ENCODE measurements at regions not wholly inside any gene's neighbourhood (a gene's known extent, or its start where the extent isn't known, plus 50 kb on each side); places are given as distances from the start of the nearest gene placed in this dataset.

GRCh38 chr9:115657695-115658094 lies 495.9 kb upstream of the PAPPA start:
- WGBS, 2 donors, result 50 to 54% methylated on average over 2 of the region's 2 CpGs
- Histone ChIP-seq H3K27ac (no peak overlapping the region), H3K4me1 (no peaks in the 10 kb centered on the region), H3K36me3 (no peaks in the 10 kb centered on the region), H3K27me3 (no peaks in the 10 kb centered on the region), H3K9me3 (no peaks in the 10 kb centered on the region), H3K4me3 (no peak overlapping the region)
- no peak for DNase-seq (ENCODE audit: low spot score in 2 of 2)
- TF ChIP-seq, protein P1, sequence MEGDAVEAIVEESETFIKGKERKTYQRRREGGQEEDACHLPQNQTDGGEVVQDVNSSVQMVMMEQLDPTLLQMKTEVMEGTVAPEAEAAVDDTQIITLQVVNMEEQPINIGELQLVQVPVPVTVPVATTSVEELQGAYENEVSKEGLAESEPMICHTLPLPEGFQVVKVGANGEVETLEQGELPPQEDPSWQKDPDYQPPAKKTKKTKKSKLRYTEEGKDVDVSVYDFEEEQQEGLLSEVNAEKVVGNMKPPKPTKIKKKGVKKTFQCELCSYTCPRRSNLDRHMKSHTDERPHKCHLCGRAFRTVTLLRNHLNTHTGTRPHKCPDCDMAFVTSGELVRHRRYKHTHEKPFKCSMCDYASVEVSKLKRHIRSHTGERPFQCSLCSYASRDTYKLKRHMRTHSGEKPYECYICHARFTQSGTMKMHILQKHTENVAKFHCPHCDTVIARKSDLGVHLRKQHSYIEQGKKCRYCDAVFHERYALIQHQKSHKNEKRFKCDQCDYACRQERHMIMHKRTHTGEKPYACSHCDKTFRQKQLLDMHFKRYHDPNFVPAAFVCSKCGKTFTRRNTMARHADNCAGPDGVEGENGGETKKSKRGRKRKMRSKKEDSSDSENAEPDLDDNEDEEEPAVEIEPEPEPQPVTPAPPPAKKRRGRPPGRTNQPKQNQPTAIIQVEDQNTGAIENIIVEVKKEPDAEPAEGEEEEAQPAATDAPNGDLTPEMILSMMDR (IDR thresholded peaks at IDR 0.05), result no peak
- TF ChIP-seq POLR2A (IDR thresholded peaks at IDR 0.05), result no peak
- TF ChIP-seq EP300 (IDR thresholded peaks at IDR 0.05), result no peak

- Histone ChIP-seq H3K27me3 (no peaks in the 10 kb centered on the region), H3K4me1 (no peaks in the 10 kb centered on the region), H3K4me3 (no peak overlapping the region), H3K36me3 (no peaks in the 10 kb centered on the region), H3K27ac (no peak overlapping the region), H3K9me3 (no peaks in the 10 kb centered on the region)
- 92 to 94% methylated on average over 2 of the region's 2 CpGs for WGBS, 2 donors
- TF ChIP-seq POLR2A (IDR thresholded peaks at IDR 0.05), result no peak
- TF ChIP-seq, protein P1 (IDR thresholded peaks at IDR 0.05), result no peak
- no peak for TF ChIP-seq EP300 (IDR thresholded peaks at IDR 0.05)
- no peak for DNase-seq (ENCODE audit: low spot score in 2 of 2)
These were observed 488.1 kb upstream of the PAPPA start for GRCh38 chr9:115665519-115665918.

DNA sequence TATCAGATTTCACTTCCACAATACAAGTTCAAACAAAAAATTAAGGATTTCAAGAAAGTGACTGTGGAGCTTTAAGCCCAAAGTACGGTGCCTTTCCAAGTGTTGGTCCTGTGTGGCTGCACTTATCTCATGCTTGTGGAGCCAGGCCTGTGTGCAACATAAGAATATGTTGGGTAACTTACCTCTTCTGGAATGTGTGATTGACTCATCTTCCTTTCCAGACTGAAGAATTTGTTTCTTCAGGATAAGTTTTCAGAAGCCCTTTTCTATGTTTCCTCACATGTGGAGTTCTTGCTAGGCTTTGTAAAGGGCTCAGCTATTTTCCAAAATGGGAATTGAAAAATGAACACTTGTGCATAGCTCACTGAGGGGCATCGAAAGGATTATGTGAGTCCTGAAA lies 485.1 kb upstream of the PAPPA start:
- no peak for TF ChIP-seq EP300 (IDR thresholded peaks at IDR 0.05)
- TF ChIP-seq POLR2A (IDR thresholded peaks at IDR 0.05), result no peak
- TF ChIP-seq, protein P1 (IDR thresholded peaks at IDR 0.05), result no peak
- DNase-seq (ENCODE audit: low spot score in 2 of 2), result no peak
- 94 to 98% methylated on average over 2 of the region's 2 CpGs for WGBS, 2 donors
- no peaks in the 10 kb centered on the region for H3K36me3 ChIP-seq
- no peaks in the 10 kb centered on the region for H3K9me3 ChIP-seq
- H3K27me3 ChIP-seq, result no peaks in the 10 kb centered on the region
- H3K27ac ChIP-seq, result no peak overlapping the region
- no peak overlapping the region for H3K4me3 ChIP-seq
- peaks cover 0 to 13% (median 6%) of the 10 kb centered on the region in 4 donors for H3K4me1 ChIP-seq

DNA sequence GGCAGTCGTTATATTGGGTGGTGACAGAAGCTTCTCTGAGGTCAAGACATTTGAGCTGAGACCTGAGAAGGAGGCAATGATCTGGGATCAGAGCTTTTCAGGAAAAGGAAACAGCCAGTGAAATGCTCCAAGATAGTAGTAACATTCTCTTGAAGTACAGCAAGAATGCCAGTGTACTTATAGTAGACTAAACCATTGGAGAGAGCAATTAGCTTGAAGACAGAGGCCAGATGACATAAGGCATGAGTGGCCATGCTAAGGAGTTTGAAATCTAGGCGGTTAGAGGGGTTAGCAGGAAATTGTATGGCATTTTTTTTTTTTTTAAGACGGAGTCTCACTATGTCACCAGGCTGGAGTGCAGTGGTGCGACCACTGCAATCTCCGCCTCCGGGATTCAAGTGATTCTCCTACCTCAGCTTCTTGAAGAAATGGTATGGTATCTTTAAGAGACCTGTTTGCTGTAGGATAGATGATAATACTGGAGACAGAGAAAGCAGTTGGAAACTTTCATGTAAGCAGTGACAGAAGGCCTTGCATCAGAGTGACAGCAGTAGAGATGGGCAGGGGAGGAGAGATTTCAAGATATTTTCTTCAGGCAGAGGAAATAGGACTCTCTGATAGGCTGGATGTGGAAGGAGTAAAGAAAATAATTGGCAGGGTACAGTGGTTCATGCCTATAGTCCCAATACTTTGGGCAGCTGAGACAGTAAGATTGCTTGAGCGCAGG lies 482.2 kb upstream of the PAPPA start:
- Histone ChIP-seq H3K27ac (no peak overlapping the region), H3K9me3 (no peaks in the 10 kb centered on the region), H3K36me3 (no peaks in the 10 kb centered on the region), H3K4me1 (peaks cover 0 to 13% (median 6%) of the 10 kb centered on the region in 4 donors), H3K27me3 (no peaks in the 10 kb centered on the region), H3K4me3 (no peak overlapping the region)
- no peak for DNase-seq (ENCODE audit: low spot score in 2 of 2)
- WGBS, 2 donors, result 90 to 93% methylated on average over 7 of the region's 7 CpGs
- TF ChIP-seq EP300 (IDR thresholded peaks at IDR 0.05), result no peak
- TF ChIP-seq, protein P1 (IDR thresholded peaks at IDR 0.05), result no peak
- TF ChIP-seq POLR2A (IDR thresholded peaks at IDR 0.05), result no peak

GRCh38 chr9:115671963-115672305 lies 481.7 kb upstream of the PAPPA start:
- 77 to 78% methylated on average over 1 of the region's 1 CpG for WGBS, 2 donors
- Histone ChIP-seq H3K27ac (no peak overlapping the region), H3K9me3 (no peaks in the 10 kb centered on the region), H3K36me3 (no peaks in the 10 kb centered on the region), H3K4me3 (no peak overlapping the region), H3K27me3 (no peaks in the 10 kb centered on the region), H3K4me1 (peaks cover 0 to 13% (median 6%) of the 10 kb centered on the region in 4 donors)
- DNase-seq (ENCODE audit: low spot score in 2 of 2), result no peak
- TF ChIP-seq, protein P1 (IDR thresholded peaks at IDR 0.05), result no peak
- no peak for TF ChIP-seq EP300 (IDR thresholded peaks at IDR 0.05)
- TF ChIP-seq POLR2A (IDR thresholded peaks at IDR 0.05), result no peak

All from tibial nerve (tissue), 4 donors.